Activated CD4-positive, alpha-beta T cell treated with anti-CD3 and anti-CD28 coated beads, Interleukin-2, amount 50 U/mL, for 4 hours (primary cell): ENCODE measurements at regions not wholly inside any gene's neighbourhood (a gene's known extent, or its start where the extent isn't known, plus 50 kb on each side); places are given as distances from the start of the nearest gene placed in this dataset.

Experiments
- DNase-seq, 2 experiments: peaks; one replicate each; pipeline ENCODE4 v3.0.0-alpha.2; 2020

- DNase-seq, result no peak
Observed at GRCh38 chr20:22503577-22503976, 80.8 kb downstream of the FOXA2 start.

- DNase-seq, result no peak
Observed at GRCh38 chr20:22502731-22503191, 81.6 kb downstream of the FOXA2 start.

GRCh38 chr20:22501566-22502344, 82.6 kb downstream of the FOXA2 start:
- DNase-seq, result no peak

- no peak for DNase-seq
Observed at GRCh38 chr20:22501034-22501433, 83.3 kb downstream of the FOXA2 start.

- DNase-seq, result no peak
Observed at GRCh38 chr20:22499515-22500166, 84.7 kb downstream of the FOXA2 start.

- DNase-seq, result no peak
Observed at GRCh38 chr20:22496817-22497216, 87.6 kb downstream of the FOXA2 start.

- DNase-seq, result no peak
Observed at GRCh38 chr20:22495789-22496188, 88.6 kb downstream of the FOXA2 start.

GRCh38 chr20:22495172-22495571, 89.2 kb downstream of the FOXA2 start:
- DNase-seq, result no peak

- no peak for DNase-seq
Observed at GRCh38 chr20:22492497-22492896, 91.9 kb downstream of the FOXA2 start.

GRCh38 chr20:22491194-22491505, 93.2 kb downstream of the FOXA2 start:
- no peak for DNase-seq

GRCh38 chr20:22490287-22491193, 93.8 kb downstream of the FOXA2 start:
- no peak for DNase-seq

- DNase-seq, result no peak
Observed at GRCh38 chr20:22489626-22490286, 94.6 kb downstream of the FOXA2 start.

- no peak for DNase-seq
Observed at GRCh38 chr20:22480336-22480735, 104.0 kb downstream of the FOXA2 start.

GRCh38 chr20:22475662-22476061, 108.7 kb downstream of the FOXA2 start:
- no peak for DNase-seq

- no peak for DNase-seq
Observed at GRCh38 chr20:22474224-22474623, 110.1 kb downstream of the FOXA2 start.

- no peak for DNase-seq
Observed at GRCh38 chr20:22473293-22473692, 111.1 kb downstream of the FOXA2 start.

GRCh38 chr20:22472447-22473100, 111.8 kb downstream of the FOXA2 start:
- DNase-seq, result no peak

GRCh38 chr20:22471156-22471836, 113.1 kb downstream of the FOXA2 start:
- DNase-seq, result no peak

GRCh38 chr20:22470620-22471026, 113.7 kb downstream of the FOXA2 start:
- DNase-seq, result no peak

GRCh38 chr20:22466447-22467171, 117.8 kb downstream of the FOXA2 start:
- DNase-seq, result no peak
